AG09309 (cell line): ENCODE measurements at regions not wholly inside any gene's neighbourhood (a gene's known extent, or its start where the extent isn't known, plus 50 kb on each side); places are given as distances from the start of the nearest gene placed in this dataset.

Experiments used
- DNase-seq: peaks from one replicate; pipeline ENCODE4 v3.0.0-alpha.2; 2010; ENCODE audit warnings: low read depth
- H3K4me3 ChIP-seq: 2 replicates; pipeline ENCODE4 v1.5.1; 2011; ENCODE audit warnings: mild to moderate bottlenecking, low read depth, low read length, moderate library complexity; ENCODE audit not compliant: control insufficient read depth
- CTCF ChIP-seq: IDR thresholded peaks from 2 replicates; pipeline ENCODE4 v1.5.1; 2011; ENCODE audit warnings: mild to moderate bottlenecking, low read depth, low read length, inconsistent platforms; ENCODE audit not compliant: insufficient read depth, control insufficient read depth; ENCODE audit errors: missing control alignments

GRCh38 chr9:126125177-126125576 is 201.5 kb upstream of the MVB12B start:
- no peak overlapping the region for H3K4me3 ChIP-seq
- TF ChIP-seq CTCF, result no peak
- DNase-seq, result no peak

- no peak for DNase-seq
- H3K4me3 ChIP-seq, result no peak overlapping the region
- no peak for TF ChIP-seq CTCF
These were observed 201.1 kb upstream of the MVB12B start for GRCh38 chr9:126125577-126125976.

- H3K4me3 ChIP-seq, result no peak overlapping the region
- TF ChIP-seq CTCF, result no peak
- DNase-seq, result no peak
These were observed 200.6 kb upstream of the MVB12B start for GRCh38 chr9:126125992-126126409.

GRCh38 chr9:126126807-126127206 is 199.8 kb upstream of the MVB12B start:
- no peak for TF ChIP-seq CTCF
- no peak overlapping the region for H3K4me3 ChIP-seq
- DNase-seq, result no peak

GRCh38 chr9:126127591-126127990 is 199.0 kb upstream of the MVB12B start:
- no peak for DNase-seq
- no peak for TF ChIP-seq CTCF
- no peak overlapping the region for H3K4me3 ChIP-seq

GRCh38 chr9:126128494-126129142 is 198.0 kb upstream of the MVB12B start:
- no peak for DNase-seq
- H3K4me3 ChIP-seq, result no peak overlapping the region
- TF ChIP-seq CTCF, result no peak
